GM23248 (cell line): ENCODE measurements at regions not wholly inside any gene's neighbourhood (a gene's known extent, or its start where the extent isn't known, plus 50 kb on each side); places are given as distances from the start of the nearest gene placed in this dataset.

Source experiments
- EZH2 ChIP-seq: fragments of 200-600 bp; sonication (generic); IDR thresholded peaks from 2 replicates; pipeline ENCODE4 v1.6.1; 2018; ENCODE audit warnings: antibody characterized with exemption, mild to moderate bottlenecking; ENCODE audit not compliant: insufficient read depth, poor library complexity, severe bottlenecking
- EZH2phosphoT487 ChIP-seq: fragments of 200-600 bp; sonication (generic); IDR thresholded peaks from 2 replicates; pipeline ENCODE4 v1.6.1; 2018; ENCODE audit warnings: antibody characterized with exemption, moderate library complexity, mild to moderate bottlenecking, low read depth; ENCODE audit not compliant: insufficient read depth

DNA sequence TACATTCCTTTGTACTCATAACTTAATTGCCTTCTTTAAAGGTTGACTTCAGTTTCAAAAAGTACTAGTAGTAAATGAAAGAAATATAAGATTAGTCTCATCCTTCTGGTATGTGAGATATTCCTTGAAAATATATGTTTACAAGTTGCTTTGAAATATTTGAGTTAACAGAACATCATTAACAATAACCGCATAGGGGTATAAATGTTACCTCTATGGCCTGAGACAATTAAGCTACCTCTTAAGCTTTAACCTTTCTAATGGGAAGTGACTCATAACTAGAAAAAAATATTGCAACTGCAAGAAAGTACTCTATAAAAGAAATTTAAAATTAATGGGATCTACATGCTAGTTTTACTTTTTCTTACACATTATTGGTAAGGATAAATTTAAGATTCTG is 399.0 kb downstream of the CDH10 start:
- no peak for TF ChIP-seq EZH2
- no peak for TF ChIP-seq EZH2phosphoT487
